HG03139 (cell line): ENCODE measurements at regions not wholly inside any gene's neighbourhood (a gene's known extent, or its start where the extent isn't known, plus 50 kb on each side); places are given as distances from the start of the nearest gene placed in this dataset.
"Not testable (repeated sequence)": the region's sequence is repeated elsewhere in the genome, so short reads cannot be mapped to it uniquely, and the experiment has no call there.

ENCODE experiments used
- ATAC-seq: cut with Tn5 transposase; IDR thresholded peaks from one replicate; pipeline ENCODE4 v1.9.1; 2021; ENCODE audit not compliant: unreplicated experiment

- ATAC-seq = not testable (repeated sequence)
These were observed 63.5 kb downstream of the UNC93B1 start for GRCh38 chr11:67940440-67940839.

- ATAC-seq = not testable (repeated sequence)
These were observed 64.9 kb downstream of the UNC93B1 start for GRCh38 chr11:67938964-67939363.

- ATAC-seq = not testable (repeated sequence)
These were observed 65.5 kb downstream of the UNC93B1 start for GRCh38 chr11:67938371-67938770.

GRCh38 chr11:67923565-67923964 lies 80.3 kb downstream of the UNC93B1 start:
- not testable (repeated sequence) for ATAC-seq

GRCh38 chr11:67920546-67920945 lies 83.4 kb downstream of the UNC93B1 start:
- ATAC-seq = not testable (repeated sequence)

GRCh38 chr11:67912184-67912583 lies 91.7 kb downstream of the UNC93B1 start:
- not testable (repeated sequence) for ATAC-seq

- ATAC-seq = not testable (repeated sequence)
These were observed 92.7 kb downstream of the UNC93B1 start for GRCh38 chr11:67911211-67911610.

GRCh38 chr11:67910803-67911202 lies 93.1 kb downstream of the UNC93B1 start:
- not testable (repeated sequence) for ATAC-seq

- ATAC-seq = not testable (repeated sequence)
These were observed 96.9 kb downstream of the UNC93B1 start for GRCh38 chr11:67906969-67907368.

- not testable (repeated sequence) for ATAC-seq
These were observed 104.4 kb downstream of the UNC93B1 start for GRCh38 chr11:67899462-67899861.

GRCh38 chr11:67893487-67893886 lies 110.4 kb downstream of the UNC93B1 start:
- not testable (repeated sequence) for ATAC-seq

- not testable (repeated sequence) for ATAC-seq
These were observed 114.3 kb downstream of the UNC93B1 start for GRCh38 chr11:67889646-67890045.

GRCh38 chr11:67888056-67888455 lies 115.8 kb downstream of the UNC93B1 start:
- ATAC-seq = not testable (repeated sequence)

- ATAC-seq = not testable (repeated sequence)
These were observed 117.2 kb downstream of the UNC93B1 start for GRCh38 chr11:67886672-67887071.

GRCh38 chr11:67886207-67886606 lies 117.7 kb downstream of the UNC93B1 start:
- ATAC-seq = not testable (repeated sequence)

- ATAC-seq = not testable (repeated sequence)
These were observed 118.3 kb downstream of the UNC93B1 start for GRCh38 chr11:67885574-67885973.

GRCh38 chr11:67884761-67885558 lies 118.9 kb downstream of the UNC93B1 start:
- not testable (repeated sequence) for ATAC-seq

GRCh38 chr11:67884073-67884757 lies 119.7 kb downstream of the UNC93B1 start:
- not testable (repeated sequence) for ATAC-seq

- ATAC-seq = not testable (repeated sequence)
These were observed 121.6 kb downstream of the UNC93B1 start for GRCh38 chr11:67882304-67882703.

GRCh38 chr11:67881836-67882235 lies 122.1 kb downstream of the UNC93B1 start:
- ATAC-seq = not testable (repeated sequence)

- not testable (repeated sequence) for ATAC-seq
These were observed 123.2 kb downstream of the UNC93B1 start for GRCh38 chr11:67880594-67881196.
